Osteocyte (in vitro differentiated cells): ENCODE measurements at regions not wholly inside any gene's neighbourhood (a gene's known extent, or its start where the extent isn't known, plus 50 kb on each side); places are given as distances from the start of the nearest gene placed in this dataset.
A peak's percentile ranks its signal among the peaks of the same experiment; 100 is the strongest.

Experiments
- DNase-seq: peaks from one replicate; pipeline ENCODE4 v3.0.0; 2021; ENCODE audit warnings: mixed read lengths; ENCODE audit not compliant: unreplicated experiment; ENCODE audit errors: extremely low spot score
- H3K27ac Mint-ChIP-seq: one replicate; pipeline ENCODE4 v1.8.0; 2021; ENCODE audit warnings: mild to moderate bottlenecking, mixed read lengths; ENCODE audit not compliant: unreplicated experiment
- H3K27me3 Mint-ChIP-seq: one replicate; pipeline ENCODE4 v1.8.0; 2021; ENCODE audit warnings: mixed read lengths; ENCODE audit not compliant: unreplicated experiment
- H3K36me3 Mint-ChIP-seq: one replicate; pipeline ENCODE4 v1.8.0; 2021; ENCODE audit warnings: mixed read lengths; ENCODE audit not compliant: unreplicated experiment
- H3K4me1 Mint-ChIP-seq: one replicate; pipeline ENCODE4 v1.8.0; 2021; ENCODE audit warnings: mixed read lengths; ENCODE audit not compliant: unreplicated experiment
- H3K4me3 Mint-ChIP-seq: one replicate; pipeline ENCODE4 v1.8.0; 2021; ENCODE audit warnings: mild to moderate bottlenecking, moderate library complexity, mixed read lengths; ENCODE audit not compliant: unreplicated experiment
- H3K9me3 Mint-ChIP-seq: one replicate; pipeline ENCODE4 v1.8.0; 2021; ENCODE audit warnings: mixed read lengths; ENCODE audit not compliant: unreplicated experiment
- CTCF ChIP-seq: fragments of 200-600 bp; sonication (generic); IDR thresholded peaks from 2 replicates; pipeline ENCODE4 v1.5.0; 2021; ENCODE audit warnings: antibody characterized with exemption, mild to moderate bottlenecking, moderate library complexity

GRCh38 chr4:123554801-123555232 is 158.2 kb downstream of the SPRY1 start:
- H3K4me1 Mint-ChIP-seq: peaks cover 62% of the 10 kb centered on the region
- H3K9me3 Mint-ChIP-seq: peaks cover under 1% of the 10 kb centered on the region
- H3K4me3 Mint-ChIP-seq: peak overlapping the region; percentile 31
- H3K36me3 Mint-ChIP-seq: peaks cover under 1% of the 10 kb centered on the region
- TF ChIP-seq CTCF: no peak
- no peak for DNase-seq
- peaks cover 2% of the 10 kb centered on the region for H3K27me3 Mint-ChIP-seq
- H3K27ac Mint-ChIP-seq: peak overlapping the region; percentile 95

GRCh38 chr4:123555233-123555806 is 158.7 kb downstream of the SPRY1 start:
- TF ChIP-seq CTCF: no peak
- H3K27me3 Mint-ChIP-seq: peaks cover 2% of the 10 kb centered on the region
- peak overlapping the region; percentile 95 for H3K27ac Mint-ChIP-seq
- DNase-seq: peak; percentile 94
- no peaks in the 10 kb centered on the region for H3K36me3 Mint-ChIP-seq
- H3K9me3 Mint-ChIP-seq: no peaks in the 10 kb centered on the region
- H3K4me3 Mint-ChIP-seq: peak overlapping the region; percentile 30
- H3K4me1 Mint-ChIP-seq: peaks cover 67% of the 10 kb centered on the region

- no peak for TF ChIP-seq CTCF
- Mint-ChIP-seq H3K4me3 (peak overlapping the region; percentile 30), H3K27me3 (peaks cover 2% of the 10 kb centered on the region), H3K36me3 (no peaks in the 10 kb centered on the region), H3K9me3 (no peaks in the 10 kb centered on the region), H3K4me1 (peaks cover 72% of the 10 kb centered on the region), H3K27ac (peak overlapping the region; percentile 95)
- DNase-seq: no peak
These were observed 159.2 kb downstream of the SPRY1 start for GRCh38 chr4:123555807-123556273.

- peak overlapping the region; percentile 12 for H3K4me3 Mint-ChIP-seq
- peak overlapping the region; percentile 95 for H3K27ac Mint-ChIP-seq
- H3K36me3 Mint-ChIP-seq: no peaks in the 10 kb centered on the region
- H3K9me3 Mint-ChIP-seq: no peaks in the 10 kb centered on the region
- TF ChIP-seq CTCF: no peak
- DNase-seq: no peak
- peaks cover 74% of the 10 kb centered on the region for H3K4me1 Mint-ChIP-seq
- no peaks in the 10 kb centered on the region for H3K27me3 Mint-ChIP-seq
These were observed 159.9 kb downstream of the SPRY1 start for GRCh38 chr4:123556526-123556925.

- H3K4me1 Mint-ChIP-seq: peaks cover 69% of the 10 kb centered on the region
- no peaks in the 10 kb centered on the region for H3K9me3 Mint-ChIP-seq
- H3K4me3 Mint-ChIP-seq: no peak overlapping the region
- no peak overlapping the region for H3K27ac Mint-ChIP-seq
- no peaks in the 10 kb centered on the region for H3K27me3 Mint-ChIP-seq
- no peak for DNase-seq
- no peaks in the 10 kb centered on the region for H3K36me3 Mint-ChIP-seq
- TF ChIP-seq CTCF: no peak
These were observed 161.4 kb downstream of the SPRY1 start for GRCh38 chr4:123557857-123558536.
